ENCODE measurements at regions not wholly inside any gene's neighbourhood (a gene's known extent, or its start where the extent isn't known, plus 50 kb on each side); places are given as distances from the start of the nearest gene placed in this dataset.

- peaks cover 8% of the 10 kb centered on the region; the same call in 1 of the 2 replicates for H3K9me3 ChIP-seq (ENCODE audit: insufficient read depth, low read depth, low read length)
- H3K27me3 ChIP-seq (ENCODE audit: insufficient read depth, low read length) = no peaks in the 10 kb centered on the region
- no peak overlapping the region for H3K4me3 ChIP-seq (ENCODE audit: low read length)
- H3K9ac ChIP-seq (ENCODE audit: low read depth, low read length) = no peak overlapping the region
- no peaks in the 10 kb centered on the region for H3K4me1 ChIP-seq (ENCODE audit: insufficient read depth, low read length)
- no peaks in the 10 kb centered on the region for H3K36me3 ChIP-seq (ENCODE audit: insufficient read depth, low read depth, low read length)
- no peak overlapping the region for H3K27ac ChIP-seq (ENCODE audit: low read length)
These were observed 90.6 kb upstream of the GPC1 start for GRCh38 chr2:240344904-240345303.

- H3K9ac ChIP-seq (ENCODE audit: low read depth, low read length) = no peak overlapping the region
- no peak overlapping the region for H3K27ac ChIP-seq (ENCODE audit: low read length)
- no peaks in the 10 kb centered on the region for H3K36me3 ChIP-seq (ENCODE audit: insufficient read depth, low read depth, low read length)
- no peaks in the 10 kb centered on the region for H3K27me3 ChIP-seq (ENCODE audit: insufficient read depth, low read length)
- no peak overlapping the region for H3K4me3 ChIP-seq (ENCODE audit: low read length)
- no peaks in the 10 kb centered on the region for H3K4me1 ChIP-seq (ENCODE audit: insufficient read depth, low read length)
- peaks cover 8% of the 10 kb centered on the region; the same call in 1 of the 2 replicates for H3K9me3 ChIP-seq (ENCODE audit: insufficient read depth, low read depth, low read length)
These were observed 89.3 kb upstream of the GPC1 start for GRCh38 chr2:240346015-240346752.

- H3K9me3 ChIP-seq (ENCODE audit: insufficient read depth, low read depth, low read length) = peaks cover 8% of the 10 kb centered on the region; the same call in 1 of the 2 replicates
- H3K4me1 ChIP-seq (ENCODE audit: insufficient read depth, low read length) = no peaks in the 10 kb centered on the region
- H3K36me3 ChIP-seq (ENCODE audit: insufficient read depth, low read depth, low read length) = no peaks in the 10 kb centered on the region
- H3K4me3 ChIP-seq (ENCODE audit: low read length) = no peak overlapping the region
- no peak overlapping the region for H3K9ac ChIP-seq (ENCODE audit: low read depth, low read length)
- no peaks in the 10 kb centered on the region for H3K27me3 ChIP-seq (ENCODE audit: insufficient read depth, low read length)
- H3K27ac ChIP-seq (ENCODE audit: low read length) = no peak overlapping the region
These were observed 88.6 kb upstream of the GPC1 start for GRCh38 chr2:240346753-240347372.

GRCh38 chr2:240347373-240347940, 88.0 kb upstream of the GPC1 start:
- no peaks in the 10 kb centered on the region for H3K36me3 ChIP-seq (ENCODE audit: insufficient read depth, low read depth, low read length)
- no peak overlapping the region for H3K27ac ChIP-seq (ENCODE audit: low read length)
- no peak overlapping the region for H3K9ac ChIP-seq (ENCODE audit: low read depth, low read length)
- H3K4me3 ChIP-seq (ENCODE audit: low read length) = no peak overlapping the region
- H3K9me3 ChIP-seq (ENCODE audit: insufficient read depth, low read depth, low read length) = peaks cover 8% of the 10 kb centered on the region; the same call in 1 of the 2 replicates
- no peaks in the 10 kb centered on the region for H3K4me1 ChIP-seq (ENCODE audit: insufficient read depth, low read length)
- no peaks in the 10 kb centered on the region for H3K27me3 ChIP-seq (ENCODE audit: insufficient read depth, low read length)

- Histone ChIP-seq H3K4me3 (ENCODE audit: low read length) (no peak overlapping the region), H3K27ac (ENCODE audit: low read length) (no peak overlapping the region), H3K9ac (ENCODE audit: low read depth, low read length) (no peak overlapping the region), H3K36me3 (ENCODE audit: insufficient read depth, low read depth, low read length) (no peaks in the 10 kb centered on the region), H3K27me3 (ENCODE audit: insufficient read depth, low read length) (no peaks in the 10 kb centered on the region), H3K4me1 (ENCODE audit: insufficient read depth, low read length) (no peaks in the 10 kb centered on the region), H3K9me3 (ENCODE audit: insufficient read depth, low read depth, low read length) (peaks cover 8% of the 10 kb centered on the region; the same call in 1 of the 2 replicates)
These were observed 87.4 kb upstream of the GPC1 start for GRCh38 chr2:240347949-240348500.

GRCh38 chr2:240348522-240348921, 86.9 kb upstream of the GPC1 start:
- Histone ChIP-seq H3K36me3 (ENCODE audit: insufficient read depth, low read depth, low read length) (no peaks in the 10 kb centered on the region), H3K27me3 (ENCODE audit: insufficient read depth, low read length) (no peaks in the 10 kb centered on the region), H3K4me1 (ENCODE audit: insufficient read depth, low read length) (no peaks in the 10 kb centered on the region), H3K9ac (ENCODE audit: low read depth, low read length) (no peak overlapping the region), H3K4me3 (ENCODE audit: low read length) (no peak overlapping the region), H3K27ac (ENCODE audit: low read length) (no peak overlapping the region), H3K9me3 (ENCODE audit: insufficient read depth, low read depth, low read length) (peaks cover 8% of the 10 kb centered on the region; the same call in 1 of the 2 replicates)

- H3K27ac ChIP-seq (ENCODE audit: low read length) = no peak overlapping the region
- no peaks in the 10 kb centered on the region for H3K4me1 ChIP-seq (ENCODE audit: insufficient read depth, low read length)
- no peaks in the 10 kb centered on the region for H3K36me3 ChIP-seq (ENCODE audit: insufficient read depth, low read depth, low read length)
- no peaks in the 10 kb centered on the region for H3K27me3 ChIP-seq (ENCODE audit: insufficient read depth, low read length)
- H3K4me3 ChIP-seq (ENCODE audit: low read length) = no peak overlapping the region
- H3K9ac ChIP-seq (ENCODE audit: low read depth, low read length) = no peak overlapping the region
- peaks cover 8% of the 10 kb centered on the region; the same call in 1 of the 2 replicates for H3K9me3 ChIP-seq (ENCODE audit: insufficient read depth, low read depth, low read length)
These were observed 86.1 kb upstream of the GPC1 start for GRCh38 chr2:240349133-240350005.

GRCh38 chr2:240350006-240350355, 85.5 kb upstream of the GPC1 start:
- H3K36me3 ChIP-seq (ENCODE audit: insufficient read depth, low read depth, low read length) = no peaks in the 10 kb centered on the region
- H3K27ac ChIP-seq (ENCODE audit: low read length) = no peak overlapping the region
- H3K9ac ChIP-seq (ENCODE audit: low read depth, low read length) = no peak overlapping the region
- H3K4me1 ChIP-seq (ENCODE audit: insufficient read depth, low read length) = no peaks in the 10 kb centered on the region
- H3K27me3 ChIP-seq (ENCODE audit: insufficient read depth, low read length) = no peaks in the 10 kb centered on the region
- peaks cover 5% of the 10 kb centered on the region; the same call in 1 of the 2 replicates for H3K9me3 ChIP-seq (ENCODE audit: insufficient read depth, low read depth, low read length)
- H3K4me3 ChIP-seq (ENCODE audit: low read length) = no peak overlapping the region

- H3K4me3 ChIP-seq (ENCODE audit: low read length) = no peak overlapping the region
- no peak overlapping the region for H3K27ac ChIP-seq (ENCODE audit: low read length)
- H3K36me3 ChIP-seq (ENCODE audit: insufficient read depth, low read depth, low read length) = no peaks in the 10 kb centered on the region
- H3K9me3 ChIP-seq (ENCODE audit: insufficient read depth, low read depth, low read length) = no peaks in the 10 kb centered on the region; the same call in 1 of the 2 replicates
- H3K27me3 ChIP-seq (ENCODE audit: insufficient read depth, low read length) = no peaks in the 10 kb centered on the region
- H3K9ac ChIP-seq (ENCODE audit: low read depth, low read length) = no peak overlapping the region
- H3K4me1 ChIP-seq (ENCODE audit: insufficient read depth, low read length) = no peaks in the 10 kb centered on the region
These were observed 84.8 kb upstream of the GPC1 start for GRCh38 chr2:240350696-240351087.

- H3K9ac ChIP-seq (ENCODE audit: low read depth, low read length) = no peak overlapping the region
- H3K9me3 ChIP-seq (ENCODE audit: insufficient read depth, low read depth, low read length) = no peaks in the 10 kb centered on the region
- H3K4me3 ChIP-seq (ENCODE audit: low read length) = no peak overlapping the region
- H3K36me3 ChIP-seq (ENCODE audit: insufficient read depth, low read depth, low read length) = no peaks in the 10 kb centered on the region
- no peaks in the 10 kb centered on the region for H3K4me1 ChIP-seq (ENCODE audit: insufficient read depth, low read length)
- no peak overlapping the region for H3K27ac ChIP-seq (ENCODE audit: low read length)
- H3K27me3 ChIP-seq (ENCODE audit: insufficient read depth, low read length) = no peaks in the 10 kb centered on the region
These were observed 84.2 kb upstream of the GPC1 start for GRCh38 chr2:240351088-240351741.

Measured in iPS-20b (cell line).